Neuronal stem cell (in vitro differentiated cells): ENCODE measurements at regions not wholly inside any gene's neighbourhood (a gene's known extent, or its start where the extent isn't known, plus 50 kb on each side); places are given as distances from the start of the nearest gene placed in this dataset.

ENCODE experiments used
- DNase-seq: peaks from one replicate; pipeline ENCODE4 v3.0.0-alpha.2; 2013; ENCODE audit warnings: low spot score
- H2AFZ ChIP-seq: one replicate; pipeline ENCODE4 v1.6.1; 2013; ENCODE audit warnings: mild to moderate bottlenecking, low read length, inconsistent platforms
- H2AK5ac ChIP-seq: 2 replicates; pipeline ENCODE4 v1.6.1; 2013; ENCODE audit warnings: low read depth, mild to moderate bottlenecking, inconsistent platforms, low read length, moderate library complexity, mixed read lengths
- H2BK120ac ChIP-seq: 2 replicates; pipeline ENCODE4 v1.6.1; 2013; ENCODE audit warnings: low read depth, mild to moderate bottlenecking, inconsistent platforms, low read length, moderate library complexity, mixed read lengths
- H2BK12ac ChIP-seq: one replicate; pipeline ENCODE4 v1.6.1; 2013; ENCODE audit warnings: low read length, inconsistent platforms
- H2BK15ac ChIP-seq: 2 replicates; pipeline ENCODE4 v1.6.1; 2013; ENCODE audit warnings: mild to moderate bottlenecking, low read length, inconsistent platforms, mixed read lengths
- H2BK5ac ChIP-seq: one replicate; pipeline ENCODE4 v1.6.1; 2013; ENCODE audit warnings: inconsistent platforms, mild to moderate bottlenecking, low read length, moderate library complexity
- H3K14ac ChIP-seq: one replicate; pipeline ENCODE4 v1.6.1; 2013; ENCODE audit warnings: low read length, inconsistent platforms
- H3K18ac ChIP-seq: 2 replicates; pipeline ENCODE4 v1.6.1; 2013; ENCODE audit warnings: low read length, inconsistent platforms
- H3K23ac ChIP-seq: 2 replicates; pipeline ENCODE4 v1.6.1; 2013; ENCODE audit warnings: low read depth, mild to moderate bottlenecking, mixed read lengths, low read length, inconsistent platforms; ENCODE audit not compliant: poor library complexity
- H3K27ac ChIP-seq: replicated peaks from 3 replicates; pipeline ENCODE4 v1.5.1; 2013; ENCODE audit warnings: low read length, inconsistent platforms
- H3K27me3 ChIP-seq, 3 experiments: 2 replicates each; pipeline ENCODE4 v1.6.1; 2013; ENCODE audit warnings: low read length in 3 of 3, mild to moderate bottlenecking in 2 of 3, inconsistent platforms in 1 of 3, low read depth in 1 of 3, mixed read lengths in 1 of 3, moderate library complexity in 1 of 3; ENCODE audit not compliant: control insufficient read depth in 3 of 3, insufficient read depth in 3 of 3
- H3K36me3 ChIP-seq, 2 donors: replicated peaks in 1 of 2; 2 replicates each; pipeline ENCODE4 v1.6.1; 2013; ENCODE audit warnings: low read length in 2 of 2; ENCODE audit not compliant: control insufficient read depth in 2 of 2, insufficient read depth in 2 of 2
- H3K4ac ChIP-seq: 2 replicates; pipeline ENCODE4 v1.6.1; 2013; ENCODE audit warnings: inconsistent platforms, mild to moderate bottlenecking, low read length, moderate library complexity
- H3K4me1 ChIP-seq, 2 donors: 1 replicate in 1 of 2; 2 replicates in 1 of 2; pipeline ENCODE4 v1.6.1; 2013; ENCODE audit warnings: low read length in 2 of 2, low read depth in 1 of 2; ENCODE audit not compliant: control insufficient read depth in 2 of 2, insufficient read depth in 1 of 2
- H3K4me2 ChIP-seq: one replicate; pipeline ENCODE4 v1.6.1; 2013; ENCODE audit warnings: mild to moderate bottlenecking, low read length, inconsistent platforms; ENCODE audit not compliant: insufficient read depth, poor library complexity, severe bottlenecking
- H3K4me3 ChIP-seq, 2 donors: 2 replicates each; pipeline ENCODE4 v1.5.1; 2013; ENCODE audit warnings: low read length in 2 of 2, mild to moderate bottlenecking in 2 of 2, inconsistent platforms in 1 of 2, moderate library complexity in 1 of 2
- H3K79me1 ChIP-seq: one replicate; pipeline ENCODE4 v1.6.1; 2013; ENCODE audit warnings: low read depth, mild to moderate bottlenecking, inconsistent platforms, low read length, moderate library complexity
- H3K9ac ChIP-seq: one replicate; pipeline ENCODE4 v1.6.1; 2013; ENCODE audit warnings: mild to moderate bottlenecking, low read depth, low read length, inconsistent platforms; ENCODE audit not compliant: poor library complexity
- H3K9me3 ChIP-seq, 2 donors: replicated peaks in 1 of 2; 2 replicates each; pipeline versions ENCODE3 to v1.6.1; 2013; ENCODE audit warnings: low read length in 2 of 2, mild to moderate bottlenecking in 2 of 2, inconsistent platforms in 1 of 2, low read depth in 1 of 2, mixed read lengths in 1 of 2, moderate library complexity in 1 of 2; ENCODE audit not compliant: control insufficient read depth in 2 of 2, insufficient read depth in 1 of 2
- H4K8ac ChIP-seq: one replicate; pipeline ENCODE4 v1.6.1; 2013; ENCODE audit warnings: low read depth, mild to moderate bottlenecking, inconsistent platforms, low read length, moderate library complexity
- H4K91ac ChIP-seq: one replicate; pipeline ENCODE4 v1.6.1; 2013; ENCODE audit warnings: low read length, low read depth, mild to moderate bottlenecking, inconsistent platforms; ENCODE audit not compliant: poor library complexity
- WGBS, 2 donors: extraction: QIAGEN DNeasy Blood & Tissue Kit; methylation state at CpG; one replicate each; pipeline ENCODE4 v1.1.7; 2013; ENCODE audit warnings: missing lambda C conversion rate in 2 of 2, mixed read lengths in 1 of 2; ENCODE audit not compliant: insufficient read length in 2 of 2, insufficient replicate concordance in 1 of 2; ENCODE audit errors: extremely low coverage in 2 of 2; 5-methylcytosine and 5-hydroxymethylcytosine counted together

DNA sequence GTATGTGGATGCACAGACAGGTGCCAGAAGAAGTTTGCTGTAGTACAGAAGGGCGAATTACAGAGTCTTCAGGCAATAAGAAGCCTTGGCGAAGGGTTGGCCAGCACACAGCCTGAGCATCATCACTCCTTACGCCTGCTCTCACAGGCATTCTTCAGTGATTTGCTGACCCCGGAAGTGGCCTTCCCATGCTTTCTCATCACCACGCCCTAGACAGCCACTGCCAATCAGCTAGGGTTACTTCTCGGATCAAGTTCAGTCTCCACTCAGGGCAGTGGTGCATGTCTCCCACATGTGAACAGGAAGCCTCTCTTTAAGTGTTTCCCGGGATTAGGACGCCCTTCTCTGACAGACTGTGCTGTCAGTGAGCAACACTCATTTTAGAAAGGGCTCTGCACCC is 81.8 kb downstream of the C1QL2 start:
- Histone ChIP-seq H3K4me3 (no peak overlapping the region), H2AFZ (no peak overlapping the region), H3K23ac (no peak overlapping the region), H2BK120ac (no peak overlapping the region), H2BK15ac (no peak overlapping the region), H3K4me2 (no peak overlapping the region), H3K27ac (no peak overlapping the region), H2BK12ac (no peak overlapping the region), H3K9me3 (no peaks in the 10 kb centered on the region), H3K9ac (no peak overlapping the region), H2BK5ac (no peak overlapping the region), H3K36me3 (no peaks in the 10 kb centered on the region), H3K79me1 (no peaks in the 10 kb centered on the region), H2AK5ac (no peak overlapping the region), H3K4me1 (peaks cover 0 to 3% of the 10 kb centered on the region in 2 donors), H4K91ac (no peak overlapping the region), H3K18ac (no peak overlapping the region), H3K4ac (no peak overlapping the region), H4K8ac (no peak overlapping the region), H3K27me3 (peaks cover 0 to 2% (median 0%) of the 10 kb centered on the region in 3 experiments), H3K14ac (no peak overlapping the region)
- no peak for DNase-seq
- no CpG with 5 or more reads among the region's 8 CpGs for WGBS, 2 donors

GRCh38 chr2:119073213-119073612 is 85.3 kb downstream of the C1QL2 start:
- no peak overlapping the region for H4K91ac ChIP-seq
- H3K18ac ChIP-seq = no peak overlapping the region
- H4K8ac ChIP-seq = no peak overlapping the region
- H3K4ac ChIP-seq = no peak overlapping the region
- no CpG with 5 or more reads among the region's 3 CpGs for WGBS, 2 donors
- no peak overlapping the region for H2BK12ac ChIP-seq
- no peaks in the 10 kb centered on the region for H3K79me1 ChIP-seq
- no peak overlapping the region for H3K27ac ChIP-seq
- no peak overlapping the region for H3K23ac ChIP-seq
- H3K36me3 ChIP-seq = no peaks in the 10 kb centered on the region
- no peak overlapping the region for H2BK15ac ChIP-seq
- DNase-seq = no peak
- H3K4me3 ChIP-seq = no peak overlapping the region
- no peaks in the 10 kb centered on the region for H3K4me1 ChIP-seq
- no peak overlapping the region for H2BK120ac ChIP-seq
- no peak overlapping the region for H2AK5ac ChIP-seq
- H3K14ac ChIP-seq = no peak overlapping the region
- H3K27me3 ChIP-seq = peaks cover 0 to 8% (median 2%) of the 10 kb centered on the region in 3 experiments
- H2AFZ ChIP-seq = no peak overlapping the region
- no peak overlapping the region for H3K4me2 ChIP-seq
- no peak overlapping the region for H3K9ac ChIP-seq
- no peak overlapping the region for H2BK5ac ChIP-seq
- H3K9me3 ChIP-seq = no peaks in the 10 kb centered on the region

DNA sequence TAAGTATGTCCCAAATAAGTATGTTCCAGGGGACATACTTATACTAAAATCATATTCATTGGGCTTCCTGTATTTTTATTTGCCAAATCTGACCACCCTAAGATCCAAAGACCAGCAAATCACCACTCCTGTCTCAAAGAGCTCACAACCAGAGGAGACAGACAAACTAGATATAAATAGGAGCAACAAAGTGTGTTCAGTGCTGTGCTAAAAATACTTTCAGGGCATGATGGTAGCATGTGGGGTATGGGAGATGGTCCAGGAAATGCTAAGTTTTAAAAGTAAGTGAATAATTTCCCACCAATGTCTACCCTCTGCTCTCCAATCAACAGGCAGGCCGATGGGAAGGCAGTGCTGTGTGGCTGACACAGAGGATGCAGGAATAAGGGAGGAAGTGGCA is 87.1 kb downstream of the C1QL2 start:
- no peak overlapping the region for H4K8ac ChIP-seq
- no peak overlapping the region for H2AK5ac ChIP-seq
- H3K79me1 ChIP-seq = no peaks in the 10 kb centered on the region
- H2BK5ac ChIP-seq = no peak overlapping the region
- H2AFZ ChIP-seq = no peak overlapping the region
- H2BK15ac ChIP-seq = no peak overlapping the region
- no peak overlapping the region for H3K14ac ChIP-seq
- H3K27ac ChIP-seq = no peak overlapping the region
- H3K9me3 ChIP-seq = no peaks in the 10 kb centered on the region
- no peak overlapping the region for H4K91ac ChIP-seq
- no peak overlapping the region for H3K4me3 ChIP-seq
- no peak overlapping the region for H2BK12ac ChIP-seq
- no peak overlapping the region for H3K18ac ChIP-seq
- H3K27me3 ChIP-seq = peaks cover 0 to 8% (median 2%) of the 10 kb centered on the region in 3 experiments
- H3K4ac ChIP-seq = no peak overlapping the region
- no peaks in the 10 kb centered on the region for H3K4me1 ChIP-seq
- H3K23ac ChIP-seq = no peak overlapping the region
- no peak overlapping the region for H3K9ac ChIP-seq
- no CpG with 5 or more reads among the region's 1 CpG for WGBS, 2 donors
- no peak for DNase-seq
- H3K4me2 ChIP-seq = no peak overlapping the region
- H2BK120ac ChIP-seq = no peak overlapping the region
- H3K36me3 ChIP-seq = no peaks in the 10 kb centered on the region

DNA sequence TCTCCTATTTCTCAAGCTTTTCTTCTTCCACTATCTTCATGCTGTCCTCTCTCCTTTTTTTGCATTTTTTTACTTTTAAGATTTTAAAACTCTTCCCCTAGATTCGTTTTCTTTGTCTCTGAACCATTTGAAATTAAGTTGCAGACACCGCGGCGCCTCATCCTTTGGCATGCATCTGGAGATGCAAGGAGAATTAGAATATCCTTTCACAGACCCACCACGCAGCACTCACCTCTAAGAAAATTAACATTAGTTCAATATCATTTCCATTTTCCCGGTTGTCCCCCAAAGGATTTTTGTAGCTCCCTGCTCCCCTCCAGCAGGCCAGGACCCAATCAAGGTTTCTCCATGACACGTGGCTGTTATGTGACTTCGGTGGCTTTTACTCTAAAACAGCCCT is 88.8 kb downstream of the C1QL2 start:
- H2BK5ac ChIP-seq = no peak overlapping the region
- H2BK120ac ChIP-seq = no peak overlapping the region
- WGBS, 2 donors = no CpG with 5 or more reads among the region's 8 CpGs
- no peaks in the 10 kb centered on the region for H3K36me3 ChIP-seq
- peaks cover 0 to 8% (median 0%) of the 10 kb centered on the region in 3 experiments for H3K27me3 ChIP-seq
- no peak overlapping the region for H2BK15ac ChIP-seq
- H3K79me1 ChIP-seq = no peaks in the 10 kb centered on the region
- no peak overlapping the region for H3K14ac ChIP-seq
- H3K4me3 ChIP-seq = no peak overlapping the region
- no peak overlapping the region for H4K91ac ChIP-seq
- no peak overlapping the region for H2BK12ac ChIP-seq
- no peak overlapping the region for H3K18ac ChIP-seq
- no peaks in the 10 kb centered on the region for H3K4me1 ChIP-seq
- no peak overlapping the region for H2AK5ac ChIP-seq
- H3K9me3 ChIP-seq = no peaks in the 10 kb centered on the region
- H3K4ac ChIP-seq = no peak overlapping the region
- H3K23ac ChIP-seq = no peak overlapping the region
- DNase-seq = no peak
- H3K27ac ChIP-seq = no peak overlapping the region
- H2AFZ ChIP-seq = no peak overlapping the region
- H3K4me2 ChIP-seq = no peak overlapping the region
- no peak overlapping the region for H3K9ac ChIP-seq
- H4K8ac ChIP-seq = no peak overlapping the region
